ENCODE measurements at regions not wholly inside any gene's neighbourhood (a gene's known extent, or its start where the extent isn't known, plus 50 kb on each side); places are given as distances from the start of the nearest gene placed in this dataset.
"Not testable (repeated sequence)": the region's sequence is repeated elsewhere in the genome, so short reads cannot be mapped to it uniquely, and the experiment has no call there.

GRCh38 chr4:111960241-111960667, 185.0 kb upstream of the FAM241A start:
- Histone ChIP-seq H2AFZ (ENCODE audit: low read length) (no peak overlapping the region), H3K27ac (ENCODE audit: low read length) (no peak overlapping the region)

GRCh38 chr4:111961026-111961425, 184.2 kb upstream of the FAM241A start:
- H3F3A ChIP-seq (ENCODE audit: insufficient read depth, low read length); H3K79me2 ChIP-seq (ENCODE audit: low read length); H3K9me3 ChIP-seq (replicated peaks; ENCODE audit: insufficient read depth, low read length); H2AFZ ChIP-seq (ENCODE audit: low read length); H4K20me1 ChIP-seq (ENCODE audit: insufficient read depth, low read length); H3K27ac ChIP-seq (ENCODE audit: low read length); H3K27me3 ChIP-seq (replicated peaks; ENCODE audit: insufficient read depth, low read length); H3K9ac ChIP-seq (ENCODE audit: low read length); H3K4me2 ChIP-seq (ENCODE audit: low read depth, low read length); H3K36me3 ChIP-seq (replicated peaks; ENCODE audit: insufficient read depth, low read length); H3K9me2 ChIP-seq (replicated peaks; ENCODE audit: insufficient read depth, low read length); H3K4me3 ChIP-seq (ENCODE audit: low read length); DNase-seq: not testable (repeated sequence)
- peaks cover 12% of the 10 kb centered on the region for H3K4me1 ChIP-seq (ENCODE audit: low read length)

More at GRCh38 chr4:111960241-111960667, 185.0 kb upstream of the FAM241A start:
- no peak overlapping the region for H3K4me3 ChIP-seq (ENCODE audit: low read length)
- no peaks in the 10 kb centered on the region for H4K20me1 ChIP-seq (ENCODE audit: insufficient read depth, low read length)
- H3K27me3 ChIP-seq (replicated peaks; ENCODE audit: insufficient read depth, low read length) = no peaks in the 10 kb centered on the region
- no peaks in the 10 kb centered on the region for H3K9me2 ChIP-seq (replicated peaks; ENCODE audit: insufficient read depth, low read length)
- DNase-seq = peak; percentile 59
- H3K9me3 ChIP-seq (replicated peaks; ENCODE audit: insufficient read depth, low read length) = no peaks in the 10 kb centered on the region
- no peaks in the 10 kb centered on the region for H3K79me2 ChIP-seq (ENCODE audit: low read length)
- H3K4me1 ChIP-seq (ENCODE audit: low read length) = peaks cover 12% of the 10 kb centered on the region
- no peak overlapping the region for H3K4me2 ChIP-seq (ENCODE audit: low read depth, low read length)
- no peaks in the 10 kb centered on the region for H3K36me3 ChIP-seq (replicated peaks; ENCODE audit: insufficient read depth, low read length)
- TF ChIP-seq EZH2 (optimal IDR thresholded peaks at IDR 0.05; ENCODE audit: low read depth, low read length) = no peak
- TF ChIP-seq, protein P1, sequence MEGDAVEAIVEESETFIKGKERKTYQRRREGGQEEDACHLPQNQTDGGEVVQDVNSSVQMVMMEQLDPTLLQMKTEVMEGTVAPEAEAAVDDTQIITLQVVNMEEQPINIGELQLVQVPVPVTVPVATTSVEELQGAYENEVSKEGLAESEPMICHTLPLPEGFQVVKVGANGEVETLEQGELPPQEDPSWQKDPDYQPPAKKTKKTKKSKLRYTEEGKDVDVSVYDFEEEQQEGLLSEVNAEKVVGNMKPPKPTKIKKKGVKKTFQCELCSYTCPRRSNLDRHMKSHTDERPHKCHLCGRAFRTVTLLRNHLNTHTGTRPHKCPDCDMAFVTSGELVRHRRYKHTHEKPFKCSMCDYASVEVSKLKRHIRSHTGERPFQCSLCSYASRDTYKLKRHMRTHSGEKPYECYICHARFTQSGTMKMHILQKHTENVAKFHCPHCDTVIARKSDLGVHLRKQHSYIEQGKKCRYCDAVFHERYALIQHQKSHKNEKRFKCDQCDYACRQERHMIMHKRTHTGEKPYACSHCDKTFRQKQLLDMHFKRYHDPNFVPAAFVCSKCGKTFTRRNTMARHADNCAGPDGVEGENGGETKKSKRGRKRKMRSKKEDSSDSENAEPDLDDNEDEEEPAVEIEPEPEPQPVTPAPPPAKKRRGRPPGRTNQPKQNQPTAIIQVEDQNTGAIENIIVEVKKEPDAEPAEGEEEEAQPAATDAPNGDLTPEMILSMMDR (IDR thresholded peaks at IDR 0.05; ENCODE audit: low read length) = no peak
- TF ChIP-seq EZH2phosphoT487 (IDR thresholded peaks at IDR 0.05; ENCODE audit: low read length) = no peak
- H3K9ac ChIP-seq (ENCODE audit: low read length) = no peak overlapping the region
- H3F3A ChIP-seq (ENCODE audit: insufficient read depth, low read length) = no peaks in the 10 kb centered on the region

GRCh38 chr4:111961809-111962208, 183.4 kb upstream of the FAM241A start:
- H3K9me2 ChIP-seq (replicated peaks; ENCODE audit: insufficient read depth, low read length) = no peaks in the 10 kb centered on the region
- H3K27ac ChIP-seq (ENCODE audit: low read length) = no peak overlapping the region
- no peaks in the 10 kb centered on the region for H3F3A ChIP-seq (ENCODE audit: insufficient read depth, low read length)
- H2AFZ ChIP-seq (ENCODE audit: low read length) = no peak overlapping the region
- H3K9ac ChIP-seq (ENCODE audit: low read length) = no peak overlapping the region
- no peaks in the 10 kb centered on the region for H3K27me3 ChIP-seq (replicated peaks; ENCODE audit: insufficient read depth, low read length)
- peaks cover 12% of the 10 kb centered on the region for H3K4me1 ChIP-seq (ENCODE audit: low read length)
- H3K36me3 ChIP-seq (replicated peaks; ENCODE audit: insufficient read depth, low read length) = no peaks in the 10 kb centered on the region
- no peaks in the 10 kb centered on the region for H3K79me2 ChIP-seq (ENCODE audit: low read length)
- no peaks in the 10 kb centered on the region for H3K9me3 ChIP-seq (replicated peaks; ENCODE audit: insufficient read depth, low read length)
- H4K20me1 ChIP-seq (ENCODE audit: insufficient read depth, low read length) = no peaks in the 10 kb centered on the region
- H3K4me3 ChIP-seq (ENCODE audit: low read length) = no peak overlapping the region
- no peak overlapping the region for H3K4me2 ChIP-seq (ENCODE audit: low read depth, low read length)
- TF ChIP-seq EZH2phosphoT487 (IDR thresholded peaks at IDR 0.05; ENCODE audit: low read length) (no peak), EZH2 (optimal IDR thresholded peaks at IDR 0.05; ENCODE audit: low read depth, low read length) (no peak)
- TF ChIP-seq, protein P1 (IDR thresholded peaks at IDR 0.05; ENCODE audit: low read length) = no peak
- DNase-seq = no peak

- Histone ChIP-seq H4K20me1 (ENCODE audit: insufficient read depth, low read length) (no peaks in the 10 kb centered on the region), H3K9ac (ENCODE audit: low read length) (no peak overlapping the region), H3K27ac (ENCODE audit: low read length) (no peak overlapping the region), H3K36me3 (replicated peaks; ENCODE audit: insufficient read depth, low read length) (no peaks in the 10 kb centered on the region), H3K79me2 (ENCODE audit: low read length) (no peaks in the 10 kb centered on the region), H3F3A (ENCODE audit: insufficient read depth, low read length) (no peaks in the 10 kb centered on the region), H3K27me3 (replicated peaks; ENCODE audit: insufficient read depth, low read length) (no peaks in the 10 kb centered on the region), H3K9me2 (replicated peaks; ENCODE audit: insufficient read depth, low read length) (no peaks in the 10 kb centered on the region), H3K9me3 (replicated peaks; ENCODE audit: insufficient read depth, low read length) (no peaks in the 10 kb centered on the region), H3K4me2 (ENCODE audit: low read depth, low read length) (no peak overlapping the region), H3K4me3 (ENCODE audit: low read length) (no peak overlapping the region), H2AFZ (ENCODE audit: low read length) (no peak overlapping the region), H3K4me1 (ENCODE audit: low read length) (peaks cover 12% of the 10 kb centered on the region)
- no peak for DNase-seq
- TF ChIP-seq, protein P1 (IDR thresholded peaks at IDR 0.05; ENCODE audit: low read length) = no peak
- TF ChIP-seq EZH2phosphoT487 (IDR thresholded peaks at IDR 0.05; ENCODE audit: low read length) (no peak), EZH2 (optimal IDR thresholded peaks at IDR 0.05; ENCODE audit: low read depth, low read length) (no peak)
These were observed 182.0 kb upstream of the FAM241A start for GRCh38 chr4:111963158-111963700.

Data from MM.1S (cell line).